HG03439 (cell line): ENCODE measurements at regions not wholly inside any gene's neighbourhood (a gene's known extent, or its start where the extent isn't known, plus 50 kb on each side); places are given as distances from the start of the nearest gene placed in this dataset.
"Not testable (repeated sequence)": the region's sequence is repeated elsewhere in the genome, so short reads cannot be mapped to it uniquely, and the experiment has no call there.

Source experiments
- ATAC-seq: cut with Tn5 transposase; IDR thresholded peaks from one replicate; pipeline ENCODE4 v1.9.1; 2021; ENCODE audit warnings: mild to moderate bottlenecking, moderate library complexity; ENCODE audit not compliant: unreplicated experiment

DNA sequence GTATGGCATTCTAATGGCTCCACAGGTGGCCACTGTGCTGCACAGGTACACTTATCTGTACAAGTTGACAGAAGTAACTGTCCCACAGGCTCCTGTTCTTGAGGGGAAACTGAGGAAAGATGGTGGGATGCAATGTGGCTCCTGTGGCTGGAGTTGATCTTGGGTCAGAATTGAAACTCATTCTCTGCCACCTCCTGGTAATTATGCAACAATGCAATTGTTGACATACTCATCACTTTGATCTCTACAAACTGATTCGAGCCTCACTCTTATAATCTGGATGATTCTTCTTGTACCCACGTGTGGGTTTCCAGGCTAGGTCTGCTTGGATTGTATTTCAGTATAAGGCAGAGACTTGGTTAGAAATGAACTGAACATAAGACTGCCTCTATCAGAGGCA is 148.8 kb downstream of the CCNG2 start:
- ATAC-seq, result no peak

DNA sequence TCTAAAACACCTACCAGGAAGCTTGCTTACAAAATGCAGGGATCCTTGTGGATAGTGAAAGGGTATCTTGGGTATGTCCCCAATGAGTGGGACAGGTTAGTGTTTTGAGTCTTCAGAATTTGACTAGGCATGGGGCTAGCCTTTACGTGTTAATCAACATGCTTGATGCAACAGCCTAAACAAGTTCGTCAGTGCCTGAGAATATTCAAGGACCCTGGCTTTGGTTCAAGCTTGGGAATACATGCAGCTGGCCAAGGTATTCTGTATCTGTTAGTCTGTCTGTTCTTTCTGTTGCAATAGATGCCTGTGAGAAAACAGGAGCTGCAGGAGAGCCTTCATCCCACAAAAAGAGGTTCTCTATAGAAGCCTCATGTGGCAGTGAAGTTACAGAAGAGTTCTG is 149.5 kb downstream of the CCNG2 start:
- ATAC-seq, result no peak

DNA sequence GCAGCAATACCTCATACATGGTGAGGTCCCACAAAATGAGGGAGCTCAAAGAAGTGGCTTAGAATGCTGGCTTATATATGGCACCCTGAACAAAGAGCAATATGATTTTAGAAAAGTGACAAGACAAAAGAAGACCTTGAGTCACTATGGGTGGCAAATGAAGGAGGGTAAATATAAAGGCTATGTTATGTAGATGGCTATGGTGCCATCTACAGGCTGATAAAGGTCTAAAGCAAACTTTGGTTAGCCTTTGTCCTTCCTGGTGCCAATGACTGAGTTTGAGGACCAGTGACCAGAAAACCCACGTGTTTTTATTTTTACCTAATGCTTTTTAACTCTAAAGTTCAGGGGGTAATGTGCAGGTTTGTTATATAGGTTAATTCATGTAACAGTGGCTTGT is 151.8 kb downstream of the CCNG2 start:
- ATAC-seq, result no peak

DNA sequence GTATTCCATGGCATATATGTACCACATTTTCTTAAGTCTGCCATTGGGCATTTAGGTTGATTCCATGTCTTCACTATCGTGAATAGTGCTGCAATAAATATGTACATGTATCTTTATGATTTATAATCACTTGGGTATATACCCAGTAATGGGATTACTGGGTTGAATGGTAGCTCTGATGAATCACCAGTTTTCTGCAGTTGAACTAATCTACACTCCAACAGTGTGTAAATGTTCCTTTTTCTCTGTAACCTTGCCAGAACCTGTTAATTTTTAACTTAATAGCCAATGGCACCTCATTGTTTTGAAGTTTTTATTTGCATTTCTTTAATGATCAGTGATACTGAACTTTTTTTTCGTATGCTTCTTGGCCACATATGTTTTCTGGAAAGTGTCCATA is 152.5 kb downstream of the CCNG2 start:
- no peak for ATAC-seq

- ATAC-seq, result no peak
Observed at GRCh38 chr4:77310931-77311330, 153.9 kb downstream of the CCNG2 start.

DNA sequence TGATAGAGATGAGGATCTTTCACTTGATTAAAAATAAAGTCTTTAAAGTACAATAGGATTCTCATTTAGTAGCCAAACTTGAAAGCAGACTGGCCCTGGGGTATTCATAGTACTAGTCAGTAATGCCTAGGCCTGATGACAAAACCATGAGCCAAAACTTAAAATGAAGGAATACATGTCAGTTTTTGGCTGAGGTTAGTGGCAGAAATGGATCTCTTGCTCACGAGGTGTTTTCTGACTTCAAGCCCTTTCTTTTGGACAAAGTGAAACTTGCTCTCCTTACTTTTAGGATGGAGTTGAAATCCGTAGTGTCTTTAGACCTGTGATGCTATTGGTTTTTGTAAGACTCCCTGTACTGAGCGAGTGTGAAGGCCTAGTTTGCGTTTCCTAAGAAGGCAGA is 157.7 kb downstream of the CCNG2 start:
- ATAC-seq, result no peak

DNA sequence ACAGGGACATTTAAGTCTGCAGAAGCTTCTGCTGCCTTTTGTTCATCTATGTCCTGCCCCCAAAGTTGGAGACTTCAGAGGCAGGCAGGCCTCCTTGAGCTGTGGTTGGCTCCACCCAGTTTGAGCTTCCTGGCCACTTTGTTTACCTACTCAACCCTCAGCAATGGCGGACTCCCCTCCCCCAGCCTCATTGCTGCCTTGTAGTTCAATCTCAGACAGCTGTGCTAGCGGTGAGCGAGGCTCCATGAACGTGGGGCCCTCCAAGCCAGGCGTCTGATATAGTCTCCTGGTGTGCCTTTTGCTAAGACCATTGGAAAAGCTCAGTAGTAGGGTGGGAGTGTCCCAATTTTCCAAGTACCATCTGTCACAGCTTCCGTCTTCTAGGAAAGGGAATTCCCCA is 170.1 kb downstream of the CCNG2 start:
- ATAC-seq, result no peak

DNA sequence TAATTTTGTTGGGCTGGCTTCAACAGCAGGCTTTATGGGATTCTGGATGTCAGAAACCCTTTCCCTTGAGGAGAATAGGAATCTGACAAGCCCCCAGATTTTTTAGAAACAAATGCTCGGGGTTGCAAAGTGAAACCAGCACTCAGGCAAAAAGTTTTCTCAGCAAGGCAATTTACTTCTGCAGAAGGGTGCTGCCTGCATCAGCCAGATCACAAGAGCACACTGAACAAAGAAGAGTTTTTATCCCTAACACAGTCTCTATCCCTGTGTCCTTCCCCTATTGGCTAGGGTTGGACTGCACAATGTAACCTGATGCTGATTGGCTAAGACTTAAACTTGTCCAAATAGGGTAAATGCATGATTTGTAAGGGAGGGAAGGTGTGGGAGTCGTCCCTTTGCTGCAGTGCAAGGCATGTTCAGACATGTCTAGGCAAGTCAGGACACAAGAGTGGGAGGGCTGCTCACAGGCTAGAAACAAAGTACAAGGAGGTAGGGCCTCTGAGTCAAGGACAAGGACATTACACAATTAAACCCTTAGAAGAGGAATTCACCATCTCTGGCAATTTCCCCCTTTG is 175.8 kb downstream of the CCNG2 start:
- no peak for ATAC-seq

DNA sequence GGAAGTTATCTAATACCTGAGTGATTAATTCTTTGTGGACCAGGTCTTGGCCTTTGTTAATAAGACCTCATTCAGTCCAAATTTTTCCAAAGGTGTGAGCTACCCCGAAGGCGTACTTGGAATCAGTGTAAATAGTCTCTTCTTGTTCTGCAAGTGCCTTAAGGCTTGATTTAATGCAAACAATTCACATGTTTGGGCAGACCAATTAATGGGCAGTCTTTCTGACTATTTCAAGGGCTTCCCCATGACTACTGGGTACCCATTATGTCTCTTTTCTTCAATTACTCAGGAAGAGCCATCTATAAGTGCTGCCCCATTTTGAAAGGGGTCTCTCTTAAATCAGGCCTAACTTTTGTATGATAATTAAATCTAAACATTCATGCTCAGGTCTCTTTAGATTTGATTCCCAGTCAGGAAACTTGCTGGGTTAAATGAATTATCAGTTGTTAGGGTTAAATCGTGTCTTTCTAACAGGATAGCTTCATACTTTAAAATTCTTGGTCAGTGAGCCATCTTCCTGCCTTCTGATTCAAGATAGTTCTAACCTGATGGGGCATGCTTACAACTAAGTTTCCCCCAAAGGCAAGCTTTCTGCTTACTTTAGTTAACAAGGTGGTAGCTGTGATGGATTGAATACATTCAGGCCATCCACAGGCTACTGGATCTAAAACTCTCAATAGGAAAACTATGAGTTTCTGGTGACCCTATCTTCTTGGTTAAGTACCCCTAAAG is 179.6 kb downstream of the CCNG2 start:
- no peak for ATAC-seq

DNA sequence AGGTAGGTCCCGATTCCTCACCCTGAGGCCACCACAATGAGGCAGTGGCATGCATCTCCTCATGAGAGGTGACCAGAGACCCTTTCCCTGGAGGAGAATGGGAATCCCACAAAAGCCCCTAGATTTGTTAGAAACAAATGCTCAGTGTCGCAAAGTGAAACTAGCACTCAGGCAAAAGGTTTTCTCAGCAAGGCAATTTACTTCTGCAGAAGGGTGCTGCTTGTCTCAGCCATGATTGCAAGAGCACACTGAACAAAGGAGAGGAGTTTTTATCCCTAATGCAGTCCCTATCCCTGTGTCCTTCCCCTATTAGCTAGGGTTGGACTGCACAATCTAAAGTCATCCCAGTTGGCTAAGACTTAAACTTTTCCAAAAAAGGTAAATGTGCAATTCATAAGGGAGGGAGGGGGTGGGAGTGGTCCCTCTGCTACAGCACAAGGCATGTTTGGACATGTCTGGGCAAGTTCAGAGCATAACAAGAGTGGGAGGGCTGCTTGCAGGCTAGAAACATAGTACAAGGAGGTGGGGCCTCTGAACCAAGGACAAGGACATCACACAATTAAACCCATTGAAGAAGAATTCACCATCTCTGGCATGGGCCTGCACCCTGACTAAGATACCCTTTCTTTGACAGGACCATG is 185.3 kb downstream of the CCNG2 start:
- no peak for ATAC-seq

DNA sequence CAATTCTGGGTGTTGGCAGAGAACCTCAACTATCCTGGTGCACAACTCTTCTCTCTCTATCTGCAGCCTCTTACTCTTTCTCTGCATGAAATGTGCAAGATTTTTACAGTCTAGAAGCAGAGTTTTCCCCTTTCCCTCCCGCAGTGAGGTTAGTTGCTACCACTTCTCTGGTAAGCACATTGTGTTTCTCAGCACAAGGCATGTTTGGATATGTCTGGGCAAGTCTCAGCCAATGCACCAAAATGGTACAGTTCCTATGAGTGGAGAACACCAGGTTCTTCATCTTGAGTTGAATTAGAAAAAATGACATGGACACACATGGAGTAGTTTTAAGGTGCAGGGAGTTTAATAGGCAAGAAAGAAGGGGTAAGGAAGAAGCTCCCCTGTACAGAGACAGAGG is 187.0 kb downstream of the CCNG2 start:
- no peak for ATAC-seq

- no peak for ATAC-seq
Observed at GRCh38 chr4:77344784-77345183, 187.8 kb downstream of the CCNG2 start.

- ATAC-seq, result no peak
Observed at GRCh38 chr4:77347351-77347966, 190.5 kb downstream of the CCNG2 start.

DNA sequence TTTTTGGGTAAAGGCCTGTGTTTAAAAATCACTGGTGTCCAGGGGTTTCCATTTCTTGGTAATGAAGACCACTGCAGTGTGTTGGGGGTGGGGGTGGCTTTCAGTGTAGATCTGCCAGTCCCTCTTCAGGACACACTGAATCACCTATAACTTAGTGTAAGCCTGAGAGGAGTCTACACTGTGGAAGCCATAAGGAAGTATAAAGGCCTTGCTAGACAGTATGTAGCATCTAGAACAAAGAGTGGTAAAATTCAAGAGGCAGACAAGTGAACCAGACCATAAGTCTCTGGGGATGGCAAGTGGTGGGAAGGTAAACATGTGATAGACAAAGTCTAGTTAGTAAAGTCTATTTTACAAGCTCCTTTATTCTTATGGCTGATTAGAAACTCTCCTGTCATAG is 191.8 kb downstream of the CCNG2 start:
- no peak for ATAC-seq

GRCh38 chr4:77349364-77349763 is 192.4 kb downstream of the CCNG2 start:
- ATAC-seq, result no peak

DNA sequence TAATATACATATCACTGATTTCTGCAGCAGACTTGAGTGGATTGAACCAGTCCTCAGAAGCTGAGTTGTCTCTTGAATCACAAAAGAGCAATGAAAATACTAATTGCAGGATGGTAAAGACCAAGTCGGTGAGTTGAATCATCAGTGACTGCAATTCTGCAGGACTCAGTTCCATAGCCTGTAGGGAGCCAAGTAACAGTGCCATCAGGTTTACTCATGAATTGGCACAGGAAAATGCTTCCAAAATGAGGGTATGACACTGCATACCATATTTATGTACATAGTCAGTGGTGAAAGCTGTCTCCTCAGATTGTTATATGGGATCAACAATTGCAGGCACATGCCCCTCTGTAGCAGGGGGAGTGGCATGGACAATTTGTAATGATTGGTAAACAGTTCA is 192.8 kb downstream of the CCNG2 start:
- no peak for ATAC-seq

- no peak for ATAC-seq
Observed at GRCh38 chr4:77352192-77352591, 195.2 kb downstream of the CCNG2 start.

DNA sequence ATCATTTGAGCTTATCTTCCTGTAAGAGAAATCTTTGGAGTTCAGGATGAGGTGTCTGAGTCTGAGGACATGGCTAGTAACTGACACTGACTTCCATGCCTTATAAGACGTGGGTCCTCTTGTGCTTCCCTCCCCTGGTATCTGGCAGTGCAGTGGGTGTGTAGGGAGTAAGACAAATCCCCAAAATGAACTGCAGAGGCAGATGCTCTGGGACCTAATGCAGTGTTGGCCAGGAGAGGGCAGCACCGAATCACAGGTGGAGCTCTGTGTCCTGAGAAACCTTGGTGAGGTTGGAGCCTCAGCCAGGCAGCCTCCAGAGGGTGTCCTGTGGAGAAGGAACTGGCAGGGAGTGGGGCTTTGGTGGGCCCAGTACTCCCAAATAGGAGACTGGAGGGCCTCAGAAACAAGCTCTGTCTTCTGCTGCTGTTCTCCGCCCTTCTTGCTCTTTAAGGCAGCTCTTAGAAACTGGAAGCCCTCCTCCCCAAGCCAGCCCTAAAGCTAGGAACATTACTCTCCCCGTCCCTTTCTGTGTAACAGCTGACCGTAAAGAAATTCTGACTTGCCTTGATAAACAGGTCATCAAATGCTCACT is 196.8 kb downstream of the CCNG2 start:
- ATAC-seq, result not testable (repeated sequence)

DNA sequence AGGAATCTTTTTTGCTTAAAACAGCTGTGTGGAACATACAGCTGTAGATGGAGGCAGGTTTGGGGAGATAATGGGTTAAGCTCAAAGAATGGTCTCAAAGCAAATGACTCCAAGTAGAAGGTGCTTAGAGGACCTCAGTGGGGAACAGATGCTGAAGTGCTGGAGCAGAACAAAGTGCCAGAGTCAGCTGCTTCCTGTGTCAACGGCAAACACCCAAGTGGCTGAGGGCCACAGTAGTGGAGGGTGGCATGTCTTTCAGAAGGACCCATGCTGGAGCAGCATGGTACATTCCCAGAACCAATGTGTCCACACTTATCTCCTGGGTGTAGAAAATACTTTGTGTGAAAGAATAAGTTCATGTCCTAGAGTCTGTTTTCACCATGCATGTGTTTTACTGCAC is 197.5 kb downstream of the CCNG2 start:
- no peak for ATAC-seq

DNA sequence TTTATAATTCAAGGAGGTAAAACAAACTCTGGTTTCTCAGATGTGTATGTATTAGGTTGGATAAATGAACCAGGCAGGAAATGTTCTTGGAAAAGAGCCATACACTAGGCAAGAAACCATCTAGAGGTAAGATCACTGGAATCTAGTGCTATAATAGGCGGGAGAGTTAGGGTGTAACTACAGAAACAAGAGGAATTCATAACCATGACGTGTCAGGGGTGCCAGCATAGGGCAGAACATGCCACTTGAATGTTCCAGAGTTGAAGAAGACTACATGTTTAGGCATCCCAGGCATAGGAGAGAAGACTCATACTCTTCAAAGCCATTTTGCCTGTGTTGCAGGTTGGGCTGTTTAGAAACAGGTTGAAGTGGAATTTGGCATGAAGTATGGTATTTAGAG is 198.7 kb downstream of the CCNG2 start:
- ATAC-seq, result no peak

DNA sequence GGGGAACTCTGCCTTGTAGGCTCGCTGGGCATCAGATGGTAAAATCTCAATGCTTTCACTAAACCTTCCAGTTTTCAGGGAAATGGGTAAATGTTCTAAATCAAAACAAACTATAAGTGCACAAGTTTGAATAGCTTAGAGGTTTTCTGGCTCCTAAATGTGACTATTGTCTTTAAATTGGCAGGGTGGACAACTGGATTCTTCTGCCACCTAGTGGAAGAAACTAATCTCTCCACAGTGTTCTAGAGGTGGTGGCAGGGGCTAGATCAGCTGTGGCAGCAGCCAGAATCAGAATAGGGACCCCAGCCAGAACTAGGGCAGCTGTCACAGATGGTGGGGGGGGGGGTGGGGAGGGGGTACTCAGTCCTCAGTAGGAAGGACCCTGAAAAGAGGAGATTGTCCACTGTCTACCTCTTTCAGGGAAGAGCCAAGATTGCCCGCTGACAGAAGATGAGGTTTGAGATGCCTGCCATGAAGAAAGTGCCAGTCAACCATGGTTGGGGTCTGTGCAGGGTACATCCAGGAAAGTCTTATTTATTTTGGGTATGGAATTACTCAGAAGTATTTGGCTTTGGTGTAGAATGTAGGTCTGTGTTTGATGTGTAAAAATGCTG is 201.4 kb downstream of the CCNG2 start:
- ATAC-seq, result no peak
